ENCODE measurements at regions not wholly inside any gene's neighbourhood (a gene's known extent, or its start where the extent isn't known, plus 50 kb on each side); places are given as distances from the start of the nearest gene placed in this dataset.

GRCh38 chr18:65359479-65359878 is 391.3 kb upstream of the CDH7 start:
- TF ChIP-seq EP300 (IDR thresholded peaks at IDR 0.05) (no peak), CTCF (IDR thresholded peaks at IDR 0.05) (no peak), POLR2A (IDR thresholded peaks at IDR 0.05; ENCODE audit: low read depth) (no peak)

Measured in esophagus muscularis mucosa (tissue), 4 donors.